ENCODE measurements at regions not wholly inside any gene's neighbourhood (a gene's known extent, or its start where the extent isn't known, plus 50 kb on each side); places are given as distances from the start of the nearest gene placed in this dataset.

GRCh38 chr22:48870436-48870835, 957.2 kb downstream of the BRD1 start:
- TF ChIP-seq, protein P1, sequence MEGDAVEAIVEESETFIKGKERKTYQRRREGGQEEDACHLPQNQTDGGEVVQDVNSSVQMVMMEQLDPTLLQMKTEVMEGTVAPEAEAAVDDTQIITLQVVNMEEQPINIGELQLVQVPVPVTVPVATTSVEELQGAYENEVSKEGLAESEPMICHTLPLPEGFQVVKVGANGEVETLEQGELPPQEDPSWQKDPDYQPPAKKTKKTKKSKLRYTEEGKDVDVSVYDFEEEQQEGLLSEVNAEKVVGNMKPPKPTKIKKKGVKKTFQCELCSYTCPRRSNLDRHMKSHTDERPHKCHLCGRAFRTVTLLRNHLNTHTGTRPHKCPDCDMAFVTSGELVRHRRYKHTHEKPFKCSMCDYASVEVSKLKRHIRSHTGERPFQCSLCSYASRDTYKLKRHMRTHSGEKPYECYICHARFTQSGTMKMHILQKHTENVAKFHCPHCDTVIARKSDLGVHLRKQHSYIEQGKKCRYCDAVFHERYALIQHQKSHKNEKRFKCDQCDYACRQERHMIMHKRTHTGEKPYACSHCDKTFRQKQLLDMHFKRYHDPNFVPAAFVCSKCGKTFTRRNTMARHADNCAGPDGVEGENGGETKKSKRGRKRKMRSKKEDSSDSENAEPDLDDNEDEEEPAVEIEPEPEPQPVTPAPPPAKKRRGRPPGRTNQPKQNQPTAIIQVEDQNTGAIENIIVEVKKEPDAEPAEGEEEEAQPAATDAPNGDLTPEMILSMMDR (IDR thresholded peaks at IDR 0.05; ENCODE audit: low read depth, low read length, poor library complexity, severe bottlenecking) = no peak
- no peak for TF ChIP-seq EZH2phosphoT487 (IDR thresholded peaks at IDR 0.05; ENCODE audit: borderline replicate concordance, low read length)
